ENCODE measurements at regions not wholly inside any gene's neighbourhood (a gene's known extent, or its start where the extent isn't known, plus 50 kb on each side); places are given as distances from the start of the nearest gene placed in this dataset.

GRCh38 chr9:28648723-28649122, 1075.4 kb upstream of the C9orf72 start:
- H3K4me3 ChIP-seq = no peak overlapping the region
- intact Hi-C loops (cut with DNase I) = no loop called here

GRCh38 chr9:28650327-28650726, 1077.0 kb upstream of the C9orf72 start:
- H3K4me3 ChIP-seq = no peak overlapping the region
- H3K27ac ChIP-seq (replicated peaks in 1 of 4) = no peak overlapping the region
- no peaks in the 10 kb centered on the region for H3K9me3 ChIP-seq
- no peaks in the 10 kb centered on the region for H3K36me3 ChIP-seq
- no peak for DNase-seq (ENCODE audit: extremely low spot score)
- 52% methylated on average over 4 of the region's 4 CpGs for whole genome bisulfite sequencing
- intact Hi-C loops (cut with DNase I) = no loop called here
- no peaks in the 10 kb centered on the region for H3K27me3 ChIP-seq
- no peak for TF ChIP-seq CTCF (IDR thresholded peaks at IDR 0.05)
- TF ChIP-seq POLR2A (IDR thresholded peaks at IDR 0.05; ENCODE audit: low read depth) = no peak
- no peak for TF ChIP-seq POLR2AphosphoS5 (IDR thresholded peaks at IDR 0.05)
- no peak for TF ChIP-seq EP300 (IDR thresholded peaks at IDR 0.05)
- H3K4me1 ChIP-seq = no peaks in the 10 kb centered on the region

More at GRCh38 chr9:28648723-28649122, 1075.4 kb upstream of the C9orf72 start:
- TF ChIP-seq POLR2AphosphoS5 (IDR thresholded peaks at IDR 0.05) (no peak), EP300 (IDR thresholded peaks at IDR 0.05) (no peak), POLR2A (IDR thresholded peaks at IDR 0.05; ENCODE audit: low read depth) (no peak), CTCF (IDR thresholded peaks at IDR 0.05) (no peak)
- Histone ChIP-seq H3K27me3 (no peaks in the 10 kb centered on the region), H3K27ac (replicated peaks in 1 of 4) (no peak overlapping the region), H3K9me3 (no peaks in the 10 kb centered on the region), H3K4me1 (no peaks in the 10 kb centered on the region), H3K36me3 (no peaks in the 10 kb centered on the region)
- 91% methylated on average over 3 of the region's 3 CpGs for WGBS
- DNase-seq (ENCODE audit: extremely low spot score) = no peak

GRCh38 chr9:28651050-28651722, 1077.9 kb upstream of the C9orf72 start:
- Histone ChIP-seq H3K27ac (replicated peaks in 1 of 4) (no peak overlapping the region), H3K4me3 (no peak overlapping the region), H3K9me3 (no peaks in the 10 kb centered on the region), H3K4me1 (no peaks in the 10 kb centered on the region), H3K36me3 (no peaks in the 10 kb centered on the region), H3K27me3 (no peaks in the 10 kb centered on the region)
- no peak for DNase-seq (ENCODE audit: extremely low spot score)
- intact Hi-C loops (cut with DNase I) = no loop called here
- WGBS = 86% methylated on average over 5 of the region's 5 CpGs
- TF ChIP-seq POLR2A (IDR thresholded peaks at IDR 0.05; ENCODE audit: low read depth) = no peak
- TF ChIP-seq CTCF (IDR thresholded peaks at IDR 0.05) = no peak
- TF ChIP-seq EP300 (IDR thresholded peaks at IDR 0.05) = no peak
- no peak for TF ChIP-seq POLR2AphosphoS5 (IDR thresholded peaks at IDR 0.05)

- Histone ChIP-seq H3K9me3 (no peaks in the 10 kb centered on the region), H3K27ac (replicated peaks in 1 of 4) (no peak overlapping the region), H3K4me3 (no peak overlapping the region), H3K4me1 (no peaks in the 10 kb centered on the region), H3K27me3 (no peaks in the 10 kb centered on the region), H3K36me3 (no peaks in the 10 kb centered on the region)
- DNase-seq (ENCODE audit: extremely low spot score) = no peak
- TF ChIP-seq CTCF (IDR thresholded peaks at IDR 0.05) (no peak), POLR2A (IDR thresholded peaks at IDR 0.05; ENCODE audit: low read depth) (no peak), EP300 (IDR thresholded peaks at IDR 0.05) (no peak), POLR2AphosphoS5 (IDR thresholded peaks at IDR 0.05) (no peak)
- 93% methylated on average over 1 of the region's 1 CpG for WGBS
- intact Hi-C loops (cut with DNase I) = no loop called here
Observed at GRCh38 chr9:28653216-28653615, 1079.9 kb upstream of the C9orf72 start.

- intact Hi-C loops (cut with DNase I) = no loop called here
- Histone ChIP-seq H3K4me1 (no peaks in the 10 kb centered on the region), H3K36me3 (no peaks in the 10 kb centered on the region), H3K27ac (replicated peaks in 1 of 4) (no peak overlapping the region), H3K4me3 (no peak overlapping the region), H3K27me3 (no peaks in the 10 kb centered on the region), H3K9me3 (no peaks in the 10 kb centered on the region)
- TF ChIP-seq EP300 (IDR thresholded peaks at IDR 0.05) (no peak), POLR2AphosphoS5 (IDR thresholded peaks at IDR 0.05) (no peak), POLR2A (IDR thresholded peaks at IDR 0.05; ENCODE audit: low read depth) (no peak), CTCF (IDR thresholded peaks at IDR 0.05) (no peak)
- no peak for DNase-seq (ENCODE audit: extremely low spot score)
- WGBS = 75% methylated on average over 2 of the region's 2 CpGs
Observed at GRCh38 chr9:28656727-28657126, 1083.4 kb upstream of the C9orf72 start.

Data from esophagus muscularis mucosa (tissue), 4 donors.